ENCODE measurements at regions not wholly inside any gene's neighbourhood (a gene's known extent, or its start where the extent isn't known, plus 50 kb on each side); places are given as distances from the start of the nearest gene placed in this dataset.
"Not testable (repeated sequence)": the region's sequence is repeated elsewhere in the genome, so short reads cannot be mapped to it uniquely, and the experiment has no call there.

GRCh38 chr9:75359638-75360037 lies 271.3 kb downstream of the OSTF1 start:
- Mint-ChIP-seq H3K36me3 (ENCODE audit: insufficient read depth) (no peaks in the 10 kb centered on the region), H3K4me3 (no peak overlapping the region), H3K9me3 (peaks cover 9 to 16% of the 10 kb centered on the region in 2 donors), H3K27me3 (no peaks in the 10 kb centered on the region), H3K27ac (no peak overlapping the region), H3K4me1 (ENCODE audit: low read depth in 2 of 2) (no peaks in the 10 kb centered on the region)
- no peak for ATAC-seq (replicated peaks)
- no peak for DNase-seq

GRCh38 chr9:75360252-75360651 lies 271.9 kb downstream of the OSTF1 start:
- H3K4me3 Mint-ChIP-seq: no peak overlapping the region
- H3K4me1 Mint-ChIP-seq (ENCODE audit: low read depth in 2 of 2): no peaks in the 10 kb centered on the region
- no peaks in the 10 kb centered on the region for H3K36me3 Mint-ChIP-seq (ENCODE audit: insufficient read depth)
- ATAC-seq (replicated peaks): no peak
- no peak overlapping the region for H3K27ac Mint-ChIP-seq
- no peak for DNase-seq
- H3K9me3 Mint-ChIP-seq: peaks cover 10 to 22% of the 10 kb centered on the region in 2 donors
- no peaks in the 10 kb centered on the region for H3K27me3 Mint-ChIP-seq

GRCh38 chr9:75362446-75362845 lies 274.1 kb downstream of the OSTF1 start:
- H3K4me1 Mint-ChIP-seq (ENCODE audit: low read depth in 2 of 2); H3K4me3 Mint-ChIP-seq; H3K27me3 Mint-ChIP-seq; H3K27ac Mint-ChIP-seq; H3K36me3 Mint-ChIP-seq (ENCODE audit: insufficient read depth); ATAC-seq (replicated peaks); DNase-seq: not testable (repeated sequence)
- H3K9me3 Mint-ChIP-seq: peaks cover 8 to 24% of the 10 kb centered on the region in 2 donors

GRCh38 chr9:75365196-75365595 lies 276.9 kb downstream of the OSTF1 start:
- no peak overlapping the region for H3K27ac Mint-ChIP-seq
- no peak overlapping the region for H3K4me3 Mint-ChIP-seq
- no peak for ATAC-seq (replicated peaks)
- H3K36me3 Mint-ChIP-seq (ENCODE audit: insufficient read depth): no peaks in the 10 kb centered on the region
- no peaks in the 10 kb centered on the region for H3K27me3 Mint-ChIP-seq
- H3K4me1 Mint-ChIP-seq (ENCODE audit: low read depth in 2 of 2): no peaks in the 10 kb centered on the region
- DNase-seq: no peak
- H3K9me3 Mint-ChIP-seq: peaks cover 6 to 24% of the 10 kb centered on the region in 2 donors

GRCh38 chr9:75369989-75370388 lies 281.7 kb downstream of the OSTF1 start:
- ATAC-seq (replicated peaks) (no peak), DNase-seq (no peak)
- Mint-ChIP-seq H3K4me1 (ENCODE audit: low read depth in 2 of 2) (no peaks in the 10 kb centered on the region), H3K4me3 (no peak overlapping the region), H3K27me3 (no peaks in the 10 kb centered on the region), H3K36me3 (ENCODE audit: insufficient read depth) (no peaks in the 10 kb centered on the region), H3K9me3 (peaks cover 1 to 16% of the 10 kb centered on the region in 2 donors), H3K27ac (no peak overlapping the region)

GRCh38 chr9:75372499-75373268 lies 284.4 kb downstream of the OSTF1 start:
- H3K36me3 Mint-ChIP-seq (ENCODE audit: insufficient read depth): no peaks in the 10 kb centered on the region
- no peak overlapping the region for H3K27ac Mint-ChIP-seq

GRCh38 chr9:75376680-75377254 lies 288.5 kb downstream of the OSTF1 start:
- Mint-ChIP-seq H3K27me3 (no peaks in the 10 kb centered on the region), H3K27ac (no peak overlapping the region), H3K4me1 (ENCODE audit: low read depth in 2 of 2) (no peaks in the 10 kb centered on the region), H3K36me3 (ENCODE audit: insufficient read depth) (no peaks in the 10 kb centered on the region), H3K9me3 (peaks cover 2 to 9% of the 10 kb centered on the region in 2 donors), H3K4me3 (no peak overlapping the region)
- ATAC-seq (replicated peaks) (no peak), DNase-seq (no peak)

More at GRCh38 chr9:75372499-75373268, 284.4 kb downstream of the OSTF1 start:
- H3K4me3 Mint-ChIP-seq: no peak overlapping the region
- peaks cover 0 to 13% of the 10 kb centered on the region in 2 donors for H3K9me3 Mint-ChIP-seq
- no peak for ATAC-seq (replicated peaks)
- no peaks in the 10 kb centered on the region for H3K4me1 Mint-ChIP-seq (ENCODE audit: low read depth in 2 of 2)
- no peak for DNase-seq
- no peaks in the 10 kb centered on the region for H3K27me3 Mint-ChIP-seq

- Mint-ChIP-seq H3K27ac (no peak overlapping the region), H3K36me3 (ENCODE audit: insufficient read depth) (no peaks in the 10 kb centered on the region), H3K9me3 (peaks cover 4 to 9% of the 10 kb centered on the region in 2 donors), H3K4me1 (ENCODE audit: low read depth in 2 of 2) (no peaks in the 10 kb centered on the region), H3K27me3 (no peaks in the 10 kb centered on the region), H3K4me3 (no peak overlapping the region)
- DNase-seq (no peak), ATAC-seq (replicated peaks) (no peak)
Measured at GRCh38 chr9:75378036-75378435, 289.7 kb downstream of the OSTF1 start.

GRCh38 chr9:75378926-75379325 lies 290.6 kb downstream of the OSTF1 start:
- no peak for DNase-seq
- H3K9me3 Mint-ChIP-seq: peaks cover 4 to 9% of the 10 kb centered on the region in 2 donors
- no peak overlapping the region for H3K4me3 Mint-ChIP-seq
- H3K4me1 Mint-ChIP-seq (ENCODE audit: low read depth in 2 of 2): no peaks in the 10 kb centered on the region
- no peaks in the 10 kb centered on the region for H3K27me3 Mint-ChIP-seq
- H3K27ac Mint-ChIP-seq: no peak overlapping the region
- H3K36me3 Mint-ChIP-seq (ENCODE audit: insufficient read depth): no peaks in the 10 kb centered on the region
- no peak for ATAC-seq (replicated peaks)

- H3K4me1 Mint-ChIP-seq (ENCODE audit: low read depth in 2 of 2): no peaks in the 10 kb centered on the region
- H3K36me3 Mint-ChIP-seq (ENCODE audit: insufficient read depth): no peaks in the 10 kb centered on the region
- no peak overlapping the region for H3K27ac Mint-ChIP-seq
- H3K4me3 Mint-ChIP-seq: no peak overlapping the region
- DNase-seq (no peak), ATAC-seq (replicated peaks) (no peak)
- H3K9me3 Mint-ChIP-seq: peaks cover 8% of the 10 kb centered on the region in 2 donors
- no peaks in the 10 kb centered on the region for H3K27me3 Mint-ChIP-seq
Measured at GRCh38 chr9:75382126-75382525, 293.8 kb downstream of the OSTF1 start.

GRCh38 chr9:75383420-75384034 lies 295.2 kb downstream of the OSTF1 start:
- H3K27ac Mint-ChIP-seq; H3K4me3 Mint-ChIP-seq; DNase-seq; H3K4me1 Mint-ChIP-seq (ENCODE audit: low read depth in 2 of 2); H3K27me3 Mint-ChIP-seq; H3K36me3 Mint-ChIP-seq (ENCODE audit: insufficient read depth); ATAC-seq (replicated peaks); H3K9me3 Mint-ChIP-seq: not testable (repeated sequence)

GRCh38 chr9:75385236-75385635 lies 296.9 kb downstream of the OSTF1 start:
- ATAC-seq (replicated peaks) (no peak), DNase-seq (no peak)
- Mint-ChIP-seq H3K36me3 (ENCODE audit: insufficient read depth) (no peaks in the 10 kb centered on the region), H3K9me3 (peaks cover 7 to 8% of the 10 kb centered on the region in 2 donors), H3K27me3 (no peaks in the 10 kb centered on the region), H3K4me1 (ENCODE audit: low read depth in 2 of 2) (no peaks in the 10 kb centered on the region), H3K27ac (no peak overlapping the region), H3K4me3 (no peak overlapping the region)

- no peak overlapping the region for H3K27ac Mint-ChIP-seq
- no peaks in the 10 kb centered on the region for H3K27me3 Mint-ChIP-seq
- H3K4me1 Mint-ChIP-seq (ENCODE audit: low read depth in 2 of 2): no peaks in the 10 kb centered on the region
- ATAC-seq (replicated peaks) (no peak), DNase-seq (no peak)
- peaks cover 5 to 8% of the 10 kb centered on the region in 2 donors for H3K9me3 Mint-ChIP-seq
- no peak overlapping the region for H3K4me3 Mint-ChIP-seq
- no peaks in the 10 kb centered on the region for H3K36me3 Mint-ChIP-seq (ENCODE audit: insufficient read depth)
Measured at GRCh38 chr9:75389101-75389500, 300.8 kb downstream of the OSTF1 start.

GRCh38 chr9:75390951-75391350 lies 302.6 kb downstream of the OSTF1 start:
- Mint-ChIP-seq H3K4me3 (no peak overlapping the region), H3K9me3 (peaks cover 3 to 4% of the 10 kb centered on the region in 2 donors), H3K36me3 (ENCODE audit: insufficient read depth) (no peaks in the 10 kb centered on the region), H3K4me1 (ENCODE audit: low read depth in 2 of 2) (no peaks in the 10 kb centered on the region), H3K27ac (no peak overlapping the region), H3K27me3 (no peaks in the 10 kb centered on the region)
- ATAC-seq (replicated peaks): no peak
- no peak for DNase-seq
